HL-60 (cell line): ENCODE measurements at regions not wholly inside any gene's neighbourhood (a gene's known extent, or its start where the extent isn't known, plus 50 kb on each side); places are given as distances from the start of the nearest gene placed in this dataset.
"Not testable (repeated sequence)": the region's sequence is repeated elsewhere in the genome, so short reads cannot be mapped to it uniquely, and the experiment has no call there.

Experiments used
- POLR2AphosphoS5 ChIP-seq: IDR thresholded peaks from 2 replicates; pipeline ENCODE4 v1.6.1; 2012; ENCODE audit warnings: low read depth
- TF ChIP-seq, protein P1 (sequence below): IDR thresholded peaks from one replicate; pipeline ENCODE4 v1.5.1; 2011; ENCODE audit warnings: low read length, control low read depth, inconsistent platforms; ENCODE audit not compliant: insufficient read depth

DNA sequence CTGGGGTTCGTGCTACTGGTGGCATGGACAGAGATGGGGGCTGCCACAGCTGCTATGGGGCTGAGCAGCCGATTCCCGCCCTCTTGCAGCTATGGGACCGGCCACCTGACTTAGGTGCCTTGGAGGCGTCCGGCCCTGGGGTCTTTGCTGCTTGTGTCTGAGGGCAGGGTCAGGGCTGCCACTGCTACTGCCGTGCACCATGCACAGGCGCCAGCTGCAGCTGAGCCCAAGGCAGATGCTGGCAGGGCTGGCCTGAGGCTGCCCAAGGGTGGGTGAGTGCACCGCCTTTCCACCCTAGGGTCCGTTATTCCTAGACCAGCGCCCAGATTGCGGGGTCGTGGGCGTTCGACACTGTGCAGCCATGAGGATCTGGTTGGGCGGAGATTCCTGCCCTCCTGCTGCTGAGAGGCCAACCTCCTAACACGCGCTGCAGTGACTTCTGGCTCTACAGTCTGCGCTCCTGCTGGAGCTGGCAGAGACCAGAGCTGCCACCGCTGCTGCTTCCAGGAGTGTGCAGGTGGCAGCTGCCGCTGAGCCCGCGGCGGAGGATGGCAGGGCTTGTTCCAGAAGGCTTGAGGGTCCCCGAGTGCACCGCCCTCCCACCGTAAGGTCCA, 87.0 kb downstream of the POTEM start:
- TF ChIP-seq, protein P1, sequence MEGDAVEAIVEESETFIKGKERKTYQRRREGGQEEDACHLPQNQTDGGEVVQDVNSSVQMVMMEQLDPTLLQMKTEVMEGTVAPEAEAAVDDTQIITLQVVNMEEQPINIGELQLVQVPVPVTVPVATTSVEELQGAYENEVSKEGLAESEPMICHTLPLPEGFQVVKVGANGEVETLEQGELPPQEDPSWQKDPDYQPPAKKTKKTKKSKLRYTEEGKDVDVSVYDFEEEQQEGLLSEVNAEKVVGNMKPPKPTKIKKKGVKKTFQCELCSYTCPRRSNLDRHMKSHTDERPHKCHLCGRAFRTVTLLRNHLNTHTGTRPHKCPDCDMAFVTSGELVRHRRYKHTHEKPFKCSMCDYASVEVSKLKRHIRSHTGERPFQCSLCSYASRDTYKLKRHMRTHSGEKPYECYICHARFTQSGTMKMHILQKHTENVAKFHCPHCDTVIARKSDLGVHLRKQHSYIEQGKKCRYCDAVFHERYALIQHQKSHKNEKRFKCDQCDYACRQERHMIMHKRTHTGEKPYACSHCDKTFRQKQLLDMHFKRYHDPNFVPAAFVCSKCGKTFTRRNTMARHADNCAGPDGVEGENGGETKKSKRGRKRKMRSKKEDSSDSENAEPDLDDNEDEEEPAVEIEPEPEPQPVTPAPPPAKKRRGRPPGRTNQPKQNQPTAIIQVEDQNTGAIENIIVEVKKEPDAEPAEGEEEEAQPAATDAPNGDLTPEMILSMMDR, result not testable (repeated sequence)
- TF ChIP-seq POLR2AphosphoS5, result not testable (repeated sequence)
